Superior temporal gyrus (tissue), 1 donor: ENCODE measurements at regions not wholly inside any gene's neighbourhood (a gene's known extent, or its start where the extent isn't known, plus 50 kb on each side); places are given as distances from the start of the nearest gene placed in this dataset.
"Not testable (repeated sequence)": the region's sequence is repeated elsewhere in the genome, so short reads cannot be mapped to it uniquely, and the experiment has no call there.

ENCODE experiments used
- DNase-seq: peaks from one replicate; pipeline ENCODE4 v3.0.0-alpha.2; 2016; ENCODE audit errors: extremely low spot score

- DNase-seq = no peak
Observed at GRCh38 chrX:26597981-26598380, 382.0 kb downstream of the MAGEB5 start.

GRCh38 chrX:26590849-26591248 is 374.9 kb downstream of the MAGEB5 start:
- DNase-seq = no peak

GRCh38 chrX:26586570-26586969 is 370.6 kb downstream of the MAGEB5 start:
- no peak for DNase-seq

GRCh38 chrX:26581091-26581490 is 365.1 kb downstream of the MAGEB5 start:
- DNase-seq = no peak

GRCh38 chrX:26580021-26580420 is 364.1 kb downstream of the MAGEB5 start:
- no peak for DNase-seq

- DNase-seq = no peak
Observed at GRCh38 chrX:26574234-26574633, 358.3 kb downstream of the MAGEB5 start.

- no peak for DNase-seq
Observed at GRCh38 chrX:26562156-26562555, 346.2 kb downstream of the MAGEB5 start.

GRCh38 chrX:26559855-26560254 is 343.9 kb downstream of the MAGEB5 start:
- no peak for DNase-seq

- no peak for DNase-seq
Observed at GRCh38 chrX:26558719-26559386, 342.9 kb downstream of the MAGEB5 start.

GRCh38 chrX:26557691-26558321 is 341.8 kb downstream of the MAGEB5 start:
- no peak for DNase-seq

GRCh38 chrX:26525768-26526167 is 309.8 kb downstream of the MAGEB5 start:
- not testable (repeated sequence) for DNase-seq

- no peak for DNase-seq
Observed at GRCh38 chrX:26522501-26522900, 306.5 kb downstream of the MAGEB5 start.

- no peak for DNase-seq
Observed at GRCh38 chrX:26511589-26512363, 295.8 kb downstream of the MAGEB5 start.

GRCh38 chrX:26470941-26471340 is 255.0 kb downstream of the MAGEB5 start:
- DNase-seq = no peak

- no peak for DNase-seq
Observed at GRCh38 chrX:26466387-26466786, 250.4 kb downstream of the MAGEB5 start.

- DNase-seq = no peak
Observed at GRCh38 chrX:26445288-26445687, 229.3 kb downstream of the MAGEB5 start.

- not testable (repeated sequence) for DNase-seq
Observed at GRCh38 chrX:26444417-26444816, 228.4 kb downstream of the MAGEB5 start.

- DNase-seq = peak; percentile 26
Observed at GRCh38 chrX:26442340-26442739, 226.4 kb downstream of the MAGEB5 start.

GRCh38 chrX:26414534-26414933 is 198.6 kb downstream of the MAGEB5 start:
- no peak for DNase-seq

- peak; percentile 8 for DNase-seq
Observed at GRCh38 chrX:26411045-26411444, 195.1 kb downstream of the MAGEB5 start.

GRCh38 chrX:26409636-26410035 is 193.7 kb downstream of the MAGEB5 start:
- no peak for DNase-seq

GRCh38 chrX:26387906-26388305 is 171.9 kb downstream of the MAGEB5 start:
- no peak for DNase-seq
